ENCODE measurements at regions not wholly inside any gene's neighbourhood (a gene's known extent, or its start where the extent isn't known, plus 50 kb on each side); places are given as distances from the start of the nearest gene placed in this dataset.

DNA sequence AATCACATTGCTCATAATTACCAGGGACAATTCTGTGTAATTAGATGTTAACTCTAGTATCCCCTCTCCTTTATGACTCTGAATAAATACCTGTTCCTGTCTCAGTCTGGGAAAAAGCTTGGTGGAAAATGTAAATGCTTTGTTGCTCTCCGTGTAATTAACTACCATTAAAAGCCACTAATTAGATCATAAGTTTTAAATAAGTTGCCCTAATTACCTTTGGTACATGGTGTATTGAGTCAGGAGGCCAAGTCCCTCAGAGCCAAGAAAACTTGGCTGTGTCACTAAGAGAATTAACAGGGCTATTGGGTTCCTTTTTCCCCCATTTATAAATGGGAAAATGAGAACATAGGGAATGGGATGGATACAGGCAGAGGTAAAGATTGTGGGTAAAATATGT is 617.6 kb downstream of the TLR4 start:
- no peak for TF ChIP-seq RARB (CRISPR knock-in tag; IDR thresholded peaks at IDR 0.05)
- TF ChIP-seq ZNF70 (CRISPR knock-in tag; IDR thresholded peaks at IDR 0.05) = no peak
- TF ChIP-seq, protein P1, sequence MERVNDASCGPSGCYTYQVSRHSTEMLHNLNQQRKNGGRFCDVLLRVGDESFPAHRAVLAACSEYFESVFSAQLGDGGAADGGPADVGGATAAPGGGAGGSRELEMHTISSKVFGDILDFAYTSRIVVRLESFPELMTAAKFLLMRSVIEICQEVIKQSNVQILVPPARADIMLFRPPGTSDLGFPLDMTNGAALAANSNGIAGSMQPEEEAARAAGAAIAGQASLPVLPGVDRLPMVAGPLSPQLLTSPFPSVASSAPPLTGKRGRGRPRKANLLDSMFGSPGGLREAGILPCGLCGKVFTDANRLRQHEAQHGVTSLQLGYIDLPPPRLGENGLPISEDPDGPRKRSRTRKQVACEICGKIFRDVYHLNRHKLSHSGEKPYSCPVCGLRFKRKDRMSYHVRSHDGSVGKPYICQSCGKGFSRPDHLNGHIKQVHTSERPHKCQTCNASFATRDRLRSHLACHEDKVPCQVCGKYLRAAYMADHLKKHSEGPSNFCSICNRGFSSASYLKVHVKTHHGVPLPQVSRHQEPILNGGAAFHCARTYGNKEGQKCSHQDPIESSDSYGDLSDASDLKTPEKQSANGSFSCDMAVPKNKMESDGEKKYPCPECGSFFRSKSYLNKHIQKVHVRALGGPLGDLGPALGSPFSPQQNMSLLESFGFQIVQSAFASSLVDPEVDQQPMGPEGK (CRISPR knock-in tag; IDR thresholded peaks at IDR 0.05; ENCODE audit: borderline replicate concordance) = no peak
- no peak for TF ChIP-seq SNAI2 (CRISPR knock-in tag; IDR thresholded peaks at IDR 0.05)
